Spleen (tissue), 4 donors: ENCODE measurements at regions not wholly inside any gene's neighbourhood (a gene's known extent, or its start where the extent isn't known, plus 50 kb on each side); places are given as distances from the start of the nearest gene placed in this dataset.

Experiments
- small RNA-seq, 4 donors: library from RNA; depleted of rRNA; stranded (forward); fragments of <200 nt; gene quantifications; one replicate each; pipeline ENCODE3, GENCODE V24; 2016

Small RNAs in the stretch of these regions (small RNA-seq; reads per million reads assigned to genes)
- 0 reads per million in 4 donors for gene AL365222.1
- gene RNU6-261P, result 0 reads per million in 4 donors
- 0 reads per million in 4 donors for gene RNU6-84P
